ENCODE measurements at regions not wholly inside any gene's neighbourhood (a gene's known extent, or its start where the extent isn't known, plus 50 kb on each side); places are given as distances from the start of the nearest gene placed in this dataset.

- no peak for DNase-seq
These were observed 121.8 kb upstream of the PRR20A start for GRCh38 chr13:57018915-57019314.

- DNase-seq: no peak
These were observed 110.0 kb upstream of the PRR20A start for GRCh38 chr13:57030671-57031070.

GRCh38 chr13:57036290-57036689 lies 104.4 kb upstream of the PRR20A start:
- no peak for DNase-seq

- no peak for DNase-seq
These were observed 95.8 kb upstream of the PRR20A start for GRCh38 chr13:57044910-57045309.

GRCh38 chr13:57045826-57046546 lies 94.7 kb upstream of the PRR20A start:
- DNase-seq: no peak

- DNase-seq: no peak
These were observed 84.0 kb upstream of the PRR20A start for GRCh38 chr13:57056601-57057180.

GRCh38 chr13:57063007-57063406 lies 77.7 kb upstream of the PRR20A start:
- DNase-seq: no peak

- DNase-seq: no peak
These were observed 66.7 kb upstream of the PRR20A start for GRCh38 chr13:57073983-57074382.

- no peak for DNase-seq
These were observed 65.1 kb upstream of the PRR20A start for GRCh38 chr13:57075588-57075987.

GRCh38 chr13:57087006-57087405 lies 53.7 kb upstream of the PRR20A start:
- no peak for DNase-seq

Data from NCI-H1436 (cell line).